ENCODE measurements at regions not wholly inside any gene's neighbourhood (a gene's known extent, or its start where the extent isn't known, plus 50 kb on each side); places are given as distances from the start of the nearest gene placed in this dataset.

DNA sequence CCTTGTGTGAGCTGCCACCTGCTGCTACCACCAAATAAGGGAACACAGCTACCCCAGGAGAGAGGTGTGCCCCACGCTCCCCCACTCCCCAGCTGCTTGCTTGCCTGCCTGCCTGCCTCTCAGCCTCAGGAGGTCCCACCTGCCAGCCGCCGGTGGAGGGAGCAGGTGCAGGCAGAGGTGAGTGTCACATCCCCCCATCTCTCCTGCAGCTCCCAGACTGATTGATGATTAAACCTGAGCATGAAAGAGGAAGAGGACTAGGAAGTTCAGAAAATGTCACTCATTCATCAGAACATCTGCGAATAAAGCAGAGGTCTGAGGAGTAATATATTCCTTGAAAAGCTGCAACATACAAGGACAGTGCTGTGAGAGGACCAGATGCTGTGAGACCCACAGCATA, 58.6 kb upstream of the HIVEP3 start:
- TF ChIP-seq, protein P1, sequence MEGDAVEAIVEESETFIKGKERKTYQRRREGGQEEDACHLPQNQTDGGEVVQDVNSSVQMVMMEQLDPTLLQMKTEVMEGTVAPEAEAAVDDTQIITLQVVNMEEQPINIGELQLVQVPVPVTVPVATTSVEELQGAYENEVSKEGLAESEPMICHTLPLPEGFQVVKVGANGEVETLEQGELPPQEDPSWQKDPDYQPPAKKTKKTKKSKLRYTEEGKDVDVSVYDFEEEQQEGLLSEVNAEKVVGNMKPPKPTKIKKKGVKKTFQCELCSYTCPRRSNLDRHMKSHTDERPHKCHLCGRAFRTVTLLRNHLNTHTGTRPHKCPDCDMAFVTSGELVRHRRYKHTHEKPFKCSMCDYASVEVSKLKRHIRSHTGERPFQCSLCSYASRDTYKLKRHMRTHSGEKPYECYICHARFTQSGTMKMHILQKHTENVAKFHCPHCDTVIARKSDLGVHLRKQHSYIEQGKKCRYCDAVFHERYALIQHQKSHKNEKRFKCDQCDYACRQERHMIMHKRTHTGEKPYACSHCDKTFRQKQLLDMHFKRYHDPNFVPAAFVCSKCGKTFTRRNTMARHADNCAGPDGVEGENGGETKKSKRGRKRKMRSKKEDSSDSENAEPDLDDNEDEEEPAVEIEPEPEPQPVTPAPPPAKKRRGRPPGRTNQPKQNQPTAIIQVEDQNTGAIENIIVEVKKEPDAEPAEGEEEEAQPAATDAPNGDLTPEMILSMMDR (IDR thresholded peaks at IDR 0.05), result no peak
- no peak for TF ChIP-seq POLR2AphosphoS5 (IDR thresholded peaks at IDR 0.05; ENCODE audit: insufficient read depth in 1 of 2, low read depth in 1 of 2)
